GM04503 (cell line): ENCODE measurements at regions not wholly inside any gene's neighbourhood (a gene's known extent, or its start where the extent isn't known, plus 50 kb on each side); places are given as distances from the start of the nearest gene placed in this dataset.

ENCODE experiments used
- DNase-seq: peaks from one replicate; pipeline ENCODE4 v3.0.0-alpha.2; 2012; ENCODE audit warnings: low read depth

DNA sequence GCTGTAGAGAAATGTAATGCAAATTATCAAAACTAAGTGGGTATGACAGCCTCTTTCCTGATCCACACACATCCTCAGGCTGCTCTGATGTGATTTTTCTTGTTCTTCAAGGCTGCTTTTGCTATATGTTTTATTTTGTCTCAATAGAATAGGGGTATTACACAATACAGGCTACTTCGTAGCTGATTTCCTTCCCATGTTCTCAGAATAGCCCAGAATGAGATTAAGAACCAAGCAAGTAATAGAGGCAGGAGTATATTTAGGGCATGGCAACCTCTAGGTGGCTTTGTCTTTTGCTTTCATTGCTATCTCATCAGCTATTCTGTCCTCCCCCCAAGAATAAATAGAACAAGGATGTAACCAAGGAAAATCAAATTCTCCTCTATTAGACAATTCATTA, 241.8 kb downstream of the ALDH8A1 start:
- no peak for DNase-seq

DNA sequence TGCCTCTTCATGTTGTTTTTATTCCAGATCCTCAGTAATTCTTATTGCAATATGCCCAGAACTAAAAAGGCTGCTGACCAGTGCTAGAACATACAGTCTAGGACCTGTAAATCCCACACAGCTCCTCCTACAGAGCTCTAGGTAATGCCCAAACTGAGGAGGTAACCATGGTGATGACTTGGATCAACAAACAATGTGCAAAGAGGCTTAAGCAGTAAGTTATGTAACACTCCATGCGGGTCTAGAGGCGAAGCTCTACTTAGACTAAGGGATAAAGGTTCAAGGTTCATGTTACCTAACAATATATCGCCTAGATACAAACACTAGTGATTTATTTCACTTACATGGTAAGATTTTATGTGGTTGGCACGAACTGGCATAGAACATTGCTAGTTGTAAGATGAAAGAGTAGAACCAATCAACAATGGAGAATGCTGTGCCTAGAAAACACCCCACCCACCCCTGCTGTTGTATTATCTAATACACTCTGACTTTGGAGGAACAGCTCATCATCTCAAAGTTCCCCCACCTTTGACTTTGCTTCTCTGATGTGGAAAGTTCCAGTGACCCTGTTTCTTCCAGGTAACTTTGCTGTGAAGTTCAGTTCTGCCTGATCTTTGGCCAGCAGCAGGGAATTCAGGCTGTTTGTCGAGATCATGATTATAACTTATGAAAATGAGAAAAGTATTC, 242.4 kb downstream of the ALDH8A1 start:
- DNase-seq, result no peak

DNA sequence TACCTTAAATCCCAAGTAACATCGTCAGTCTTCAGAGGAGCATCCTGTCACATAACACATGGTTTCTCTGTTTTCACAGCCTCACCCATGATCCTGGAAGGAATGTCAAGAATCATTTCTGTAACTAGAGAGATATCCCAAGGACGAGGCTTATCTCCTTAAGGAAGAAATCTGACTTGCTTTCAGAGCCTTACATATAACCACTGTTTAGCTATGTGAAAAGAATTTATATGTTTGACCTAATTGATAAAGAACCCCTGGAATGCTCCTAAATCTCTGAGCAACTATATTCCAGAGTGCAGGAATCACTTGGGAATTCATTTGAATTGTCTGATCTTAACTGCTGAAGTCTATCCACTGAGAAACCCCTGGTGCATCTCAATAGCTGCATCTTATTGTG, 243.1 kb downstream of the ALDH8A1 start:
- DNase-seq, result no peak

DNA sequence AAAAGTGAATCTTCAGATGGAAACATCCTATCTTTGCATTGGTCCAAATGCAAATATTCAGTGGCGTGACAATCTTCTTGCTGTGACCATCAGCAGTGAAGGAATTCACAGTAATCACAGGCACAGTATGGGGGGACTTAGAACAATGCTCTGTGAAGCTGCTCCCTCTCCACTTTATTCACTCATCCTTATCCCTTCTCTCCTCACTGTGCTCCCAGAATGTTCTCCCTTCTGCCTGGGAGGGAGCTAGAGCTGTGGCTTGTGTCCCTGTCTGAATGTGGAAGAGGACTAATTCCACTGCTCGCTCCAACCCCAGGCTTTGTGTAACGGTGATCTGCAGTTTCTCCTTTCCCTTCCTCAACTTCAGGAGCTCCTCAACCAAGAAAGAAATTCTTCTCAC, 243.7 kb downstream of the ALDH8A1 start:
- DNase-seq, result no peak

DNA sequence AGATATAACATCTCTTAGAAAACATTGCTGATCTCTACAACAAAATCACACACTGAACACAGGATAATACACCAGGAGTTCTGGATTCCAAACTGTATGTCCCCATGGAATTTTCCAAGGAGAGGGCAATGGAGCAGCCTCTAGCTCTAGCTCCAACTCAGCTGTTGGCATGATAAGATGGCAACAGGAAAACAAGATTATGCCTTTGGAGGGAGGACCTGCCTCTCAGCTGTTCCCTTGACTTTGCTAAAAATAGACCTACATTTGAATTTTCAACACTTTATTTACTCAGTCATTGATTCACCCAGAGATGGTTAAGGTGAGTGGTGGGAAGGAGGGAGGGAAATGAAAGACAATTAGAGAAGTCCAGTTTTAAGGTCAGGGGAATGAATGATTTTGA, 246.7 kb downstream of the ALDH8A1 start:
- no peak for DNase-seq

DNA sequence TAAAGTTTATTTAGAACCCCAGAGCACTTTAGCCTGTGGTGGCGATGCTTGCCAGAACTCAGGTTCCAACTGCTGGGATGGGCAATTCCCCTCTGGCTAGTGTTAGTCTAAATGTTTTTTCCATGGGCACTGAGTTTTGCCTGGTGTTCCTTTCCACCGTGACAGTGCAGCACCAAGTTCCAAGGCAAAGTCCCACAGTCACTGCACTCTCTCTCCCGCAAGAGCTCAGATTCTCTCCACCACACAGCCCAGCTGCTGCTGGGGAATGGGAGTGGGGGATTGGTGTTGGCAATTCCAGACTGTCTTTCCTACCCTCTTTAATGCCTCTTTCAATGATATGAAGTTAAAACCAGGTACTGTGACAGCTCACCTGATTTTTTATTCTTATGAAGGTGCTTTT, 247.6 kb downstream of the ALDH8A1 start:
- DNase-seq, result no peak

DNA sequence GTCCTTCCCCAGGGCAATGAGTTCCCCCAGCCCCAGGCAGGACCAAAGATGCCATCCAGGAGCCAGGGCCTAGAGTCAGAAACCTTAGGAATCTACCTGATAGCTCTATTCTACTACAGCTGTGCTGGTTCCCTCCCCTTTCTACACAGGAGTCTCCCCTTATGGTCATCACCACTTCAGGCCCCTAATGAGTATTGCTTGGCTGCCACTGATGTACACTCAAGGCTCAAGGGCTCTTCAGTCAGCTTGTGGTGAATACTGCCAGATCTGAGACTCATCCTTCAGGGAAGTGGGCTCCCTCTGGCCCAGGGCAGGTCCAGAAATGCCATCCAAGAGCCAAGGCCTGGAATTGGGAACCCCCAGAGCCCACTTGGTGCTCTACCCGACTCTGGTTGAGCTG, 248.6 kb downstream of the ALDH8A1 start:
- no peak for DNase-seq

DNA sequence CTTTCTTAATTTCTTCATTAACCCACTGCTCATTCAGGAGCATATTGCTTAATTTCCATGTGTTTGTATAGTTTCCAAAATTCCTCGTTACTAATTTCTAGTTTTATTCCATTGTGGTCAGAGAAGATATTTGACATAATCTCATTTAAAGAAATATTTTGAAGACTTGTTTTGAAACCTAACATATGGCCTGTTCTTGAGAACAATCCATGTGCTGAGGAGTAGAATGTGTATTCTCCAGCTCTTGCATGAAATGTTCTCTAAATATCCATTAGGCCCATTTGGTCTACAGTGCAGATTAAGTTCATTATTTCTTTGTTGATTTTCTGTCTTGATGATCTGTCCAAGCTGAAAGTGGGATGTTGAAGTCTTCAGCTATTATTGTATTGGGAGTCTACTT, 251.7 kb downstream of the ALDH8A1 start:
- no peak for DNase-seq

DNA sequence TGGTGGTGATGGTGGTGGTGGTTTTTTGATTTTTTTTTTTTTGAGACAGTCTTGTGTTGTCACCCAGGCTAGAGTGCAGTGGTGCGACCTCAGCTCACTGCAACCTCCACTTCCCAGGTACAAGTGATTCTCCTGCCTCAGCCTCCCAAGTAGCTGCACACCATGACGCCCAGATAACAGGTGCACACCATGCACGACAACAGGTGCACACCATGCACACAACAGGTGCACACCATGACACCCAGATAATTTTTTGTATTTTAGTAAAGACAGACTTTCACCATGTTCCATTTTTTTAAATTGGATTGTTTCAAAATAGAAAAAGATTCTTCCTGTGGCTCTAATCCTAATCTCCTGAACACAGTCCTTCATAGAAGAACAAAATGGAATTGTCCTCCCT, 257.9 kb downstream of the ALDH8A1 start:
- no peak for DNase-seq

DNA sequence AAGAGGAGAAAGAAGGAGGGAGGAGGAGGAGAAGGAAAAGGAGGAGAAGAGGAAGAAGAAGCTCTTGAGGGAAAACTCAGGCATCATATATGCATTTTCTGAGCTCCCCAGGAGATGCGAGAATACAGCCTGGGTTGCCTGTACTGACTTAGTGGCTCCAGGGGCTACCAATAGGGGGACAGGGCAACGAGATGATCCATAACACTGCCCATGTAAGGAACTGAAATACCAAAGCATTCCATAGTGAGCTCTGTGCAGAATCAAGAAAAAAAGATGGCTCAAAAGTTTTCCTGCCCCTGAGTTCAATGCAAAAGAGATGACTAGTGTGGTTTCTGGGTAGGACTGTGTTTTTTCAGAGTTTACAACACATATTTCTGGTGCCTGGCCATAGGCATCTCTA, 258.7 kb downstream of the ALDH8A1 start:
- DNase-seq, result no peak

DNA sequence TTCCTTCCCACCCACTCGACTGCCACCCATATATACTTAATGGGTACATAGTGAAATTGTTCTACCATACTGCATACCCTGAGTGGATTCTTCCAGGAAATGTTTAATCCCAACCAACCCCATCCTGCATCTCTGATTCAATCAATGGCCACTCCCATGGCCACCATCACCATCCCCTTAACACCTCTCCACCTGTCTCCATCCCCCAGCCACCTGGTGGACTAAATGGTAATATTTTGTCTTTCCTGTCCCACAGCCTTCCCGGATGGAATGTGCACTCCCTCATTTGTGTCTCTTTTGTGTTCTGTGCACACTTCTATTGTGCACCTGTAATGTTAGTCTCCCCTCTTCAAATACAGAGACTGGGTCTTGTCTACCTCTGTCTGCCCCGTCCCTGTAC, 259.9 kb downstream of the ALDH8A1 start:
- DNase-seq, result no peak

DNA sequence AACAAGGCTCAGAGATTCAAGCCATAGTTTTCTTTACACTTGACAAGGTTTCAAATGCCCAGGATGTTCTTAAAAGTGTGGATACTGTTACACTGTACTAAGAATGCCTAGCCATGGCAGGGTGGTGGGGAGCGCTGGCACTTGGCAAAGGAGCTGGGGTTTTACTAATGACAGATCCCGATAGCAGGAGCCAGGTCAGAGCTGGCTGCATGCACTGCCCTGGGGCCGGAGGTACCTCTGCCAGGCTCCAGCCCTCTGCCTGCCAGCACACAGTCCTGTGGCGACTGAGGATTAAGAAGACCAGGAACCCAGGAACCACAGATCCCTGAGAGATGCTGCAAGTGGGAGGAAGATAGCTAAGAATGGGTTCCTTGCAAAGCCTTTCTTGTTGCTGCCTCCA, 260.3 kb downstream of the ALDH8A1 start:
- no peak for DNase-seq

DNA sequence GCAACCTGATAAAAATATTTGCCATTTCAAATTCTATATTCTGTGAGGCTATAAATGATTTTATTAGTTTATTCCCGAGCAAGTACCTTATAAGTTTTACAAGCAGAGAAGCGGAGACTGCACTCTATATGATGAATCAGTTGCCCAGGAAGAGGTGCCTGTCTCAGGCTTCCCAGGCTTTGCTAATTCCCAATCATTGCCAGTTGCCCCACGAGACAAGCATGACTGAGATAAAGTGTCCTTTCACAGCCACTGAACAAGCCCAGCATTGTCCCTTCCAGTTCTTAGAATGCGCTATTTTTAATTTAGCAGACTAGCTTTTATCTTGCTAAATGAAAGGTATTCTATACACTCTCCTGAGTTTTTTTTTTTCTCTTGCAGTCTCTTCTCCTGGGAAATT, 260.7 kb downstream of the ALDH8A1 start:
- DNase-seq, result no peak

DNA sequence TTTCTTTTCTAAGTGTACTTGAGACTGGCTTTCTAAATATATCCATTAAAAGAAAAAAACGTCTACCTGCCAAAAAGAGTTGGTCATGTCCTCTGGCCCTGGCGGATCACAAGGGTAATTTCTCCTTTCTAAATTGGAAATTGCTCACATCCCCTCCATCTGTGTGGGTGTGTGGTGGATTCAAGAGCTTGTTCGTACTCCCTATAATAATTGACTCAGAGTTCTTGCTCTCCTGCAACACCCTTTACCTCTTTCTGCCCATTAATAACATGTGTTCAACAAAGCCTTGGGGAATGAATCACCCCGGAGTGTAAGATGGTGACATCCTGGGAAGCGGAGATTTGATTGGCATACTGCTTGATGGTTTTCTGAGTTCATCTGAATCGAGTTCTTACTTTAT, 263.8 kb downstream of the ALDH8A1 start:
- no peak for DNase-seq

DNA sequence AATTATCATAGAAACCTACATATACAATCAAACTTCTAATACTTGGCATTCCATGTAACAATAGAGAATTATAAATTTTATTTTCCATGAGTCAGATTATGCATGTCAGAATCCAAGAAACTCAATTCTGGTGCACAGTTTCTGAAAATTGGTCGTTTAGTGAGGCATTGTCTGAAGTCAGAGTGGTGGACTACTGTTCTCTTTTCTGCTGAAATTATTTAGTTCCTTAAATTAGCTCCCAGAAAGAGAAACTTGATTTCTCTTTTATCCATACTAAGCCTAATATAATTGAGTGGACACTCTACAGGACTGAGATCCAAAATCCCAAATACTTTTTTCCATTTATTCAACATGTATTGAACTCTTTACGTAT, 265.5 kb downstream of the ALDH8A1 start:
- no peak for DNase-seq

DNA sequence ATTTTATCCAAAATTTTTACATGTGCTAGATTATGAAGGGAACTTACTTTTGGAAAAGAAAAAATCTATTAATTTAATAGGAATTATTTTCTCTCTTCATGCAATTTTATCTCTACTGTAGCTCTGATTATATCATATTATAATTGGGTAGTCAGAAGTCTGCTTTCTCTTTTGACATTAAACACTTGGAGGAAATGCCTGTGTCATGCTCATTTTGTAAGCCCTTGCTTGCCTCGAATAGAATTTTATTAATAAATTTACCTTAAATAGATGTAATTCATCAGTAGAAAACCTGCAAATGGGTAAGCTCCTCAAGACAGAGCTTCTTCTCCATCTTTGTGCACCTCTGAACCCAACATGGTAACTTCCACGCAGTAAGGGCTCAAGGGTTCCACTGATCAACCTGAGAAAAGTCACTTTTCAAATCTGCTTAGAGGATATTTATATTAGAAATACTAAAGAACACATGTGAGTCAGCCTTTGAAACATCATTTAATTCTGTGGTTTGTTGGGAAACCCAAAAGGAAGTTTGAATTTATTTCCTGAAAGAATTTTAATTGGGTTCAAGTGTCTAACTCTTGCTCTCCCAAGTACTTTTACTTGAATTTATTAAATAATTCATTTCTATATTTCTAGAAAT, 266.0 kb downstream of the ALDH8A1 start:
- DNase-seq, result peak; percentile 9

DNA sequence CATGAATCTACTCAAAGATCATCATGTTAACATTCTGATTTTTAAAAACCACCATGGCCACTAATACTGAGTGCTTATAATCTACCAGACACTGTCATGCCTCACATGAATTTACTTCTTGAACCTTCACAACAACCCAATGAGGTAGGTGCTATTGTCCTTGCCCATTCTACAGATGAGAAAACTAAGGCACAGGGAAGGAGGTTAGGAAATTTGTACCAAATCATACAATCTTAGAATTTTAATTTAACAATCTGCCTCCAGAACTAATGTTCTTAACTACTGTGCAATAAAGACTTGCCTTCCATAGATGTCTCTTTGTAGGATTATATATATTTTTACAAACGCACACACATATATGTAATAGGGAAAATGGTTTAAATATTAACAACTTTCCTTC, 269.5 kb downstream of the ALDH8A1 start:
- DNase-seq, result no peak

DNA sequence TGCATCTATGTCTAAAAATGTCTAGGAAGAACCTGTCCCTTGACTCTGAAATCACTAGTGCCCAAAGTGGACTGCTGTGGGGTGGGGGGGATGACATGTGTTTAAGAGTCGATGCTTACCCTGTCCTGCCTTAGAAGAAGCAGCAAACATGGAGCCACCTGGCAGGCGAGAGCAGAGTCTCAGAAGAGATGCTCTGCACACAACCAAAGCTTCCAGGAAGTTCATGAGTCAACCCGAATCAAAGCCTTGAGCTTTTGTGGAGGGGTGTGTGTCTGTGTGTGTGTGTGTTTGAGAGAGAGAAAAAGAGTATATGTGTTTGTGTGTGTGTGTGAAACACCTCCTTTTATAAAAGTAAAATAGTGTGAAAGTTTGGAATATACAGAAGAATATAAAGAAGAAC, 269.9 kb downstream of the ALDH8A1 start:
- DNase-seq, result no peak

DNA sequence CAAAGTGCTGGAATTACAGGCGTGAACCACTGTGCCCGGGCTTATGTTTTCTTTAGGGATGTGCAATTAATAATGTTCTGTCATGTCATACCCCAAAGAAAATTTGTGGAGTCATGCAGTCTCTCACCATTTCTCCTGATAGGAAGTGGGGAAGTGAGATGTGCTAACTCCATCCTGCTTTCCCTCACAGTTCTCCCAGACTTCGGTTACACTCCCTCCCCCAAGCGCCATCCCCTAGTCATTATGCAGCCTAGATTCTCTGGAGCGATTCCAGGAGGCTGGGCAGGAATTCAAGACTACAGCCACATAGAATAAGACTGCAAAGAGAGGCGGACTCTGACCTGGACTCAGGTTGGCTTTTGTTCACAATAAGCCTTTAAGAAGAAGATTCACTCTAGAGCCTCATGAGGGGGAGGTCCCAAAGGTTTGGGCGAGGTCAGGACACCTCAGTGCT, 271.4 kb downstream of the ALDH8A1 start:
- DNase-seq, result no peak

DNA sequence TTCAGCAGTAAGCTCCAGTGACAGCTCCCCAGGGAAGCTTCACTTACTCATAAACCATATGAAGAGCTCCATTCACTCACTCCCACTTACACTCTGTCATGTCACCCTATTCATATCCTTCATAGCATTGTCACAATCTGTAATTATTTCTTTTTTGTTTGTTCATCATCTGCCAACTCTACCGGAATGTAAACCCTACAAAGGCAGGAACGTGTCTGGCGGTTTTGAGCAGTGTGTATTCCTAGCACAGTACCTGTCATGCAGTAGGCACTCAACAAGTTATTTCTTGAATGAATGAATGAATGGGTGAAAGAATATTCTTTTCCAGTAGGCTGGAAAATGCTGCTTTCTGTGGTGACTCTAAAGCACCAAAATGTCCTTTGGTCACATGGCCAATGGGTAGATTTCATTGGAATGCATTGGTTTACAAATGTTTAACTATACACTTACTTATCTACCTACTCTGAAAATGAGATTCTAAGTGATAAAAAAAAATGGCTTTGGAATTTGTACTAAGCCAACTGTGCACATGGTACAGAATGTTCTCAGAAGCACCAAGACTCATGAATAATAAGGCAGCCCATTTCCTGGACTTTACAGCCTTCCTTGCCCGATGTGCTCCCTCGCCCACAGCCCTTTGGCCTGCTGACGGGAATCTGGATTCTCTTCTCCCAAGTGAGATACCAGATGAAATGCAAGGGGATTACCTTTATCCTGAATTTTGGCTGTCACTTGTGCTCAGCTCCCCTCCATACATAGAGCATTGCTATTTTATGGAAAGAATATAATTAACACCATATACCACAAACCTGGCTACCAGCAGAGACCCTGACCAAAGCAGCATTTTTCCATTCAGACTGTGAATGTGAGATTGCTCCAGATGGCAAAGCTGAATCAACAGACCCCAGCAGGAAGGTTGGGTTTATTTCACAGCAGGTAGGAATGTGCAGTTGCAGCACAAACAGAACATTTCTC, 273.3 kb downstream of the ALDH8A1 start:
- no peak for DNase-seq

DNA sequence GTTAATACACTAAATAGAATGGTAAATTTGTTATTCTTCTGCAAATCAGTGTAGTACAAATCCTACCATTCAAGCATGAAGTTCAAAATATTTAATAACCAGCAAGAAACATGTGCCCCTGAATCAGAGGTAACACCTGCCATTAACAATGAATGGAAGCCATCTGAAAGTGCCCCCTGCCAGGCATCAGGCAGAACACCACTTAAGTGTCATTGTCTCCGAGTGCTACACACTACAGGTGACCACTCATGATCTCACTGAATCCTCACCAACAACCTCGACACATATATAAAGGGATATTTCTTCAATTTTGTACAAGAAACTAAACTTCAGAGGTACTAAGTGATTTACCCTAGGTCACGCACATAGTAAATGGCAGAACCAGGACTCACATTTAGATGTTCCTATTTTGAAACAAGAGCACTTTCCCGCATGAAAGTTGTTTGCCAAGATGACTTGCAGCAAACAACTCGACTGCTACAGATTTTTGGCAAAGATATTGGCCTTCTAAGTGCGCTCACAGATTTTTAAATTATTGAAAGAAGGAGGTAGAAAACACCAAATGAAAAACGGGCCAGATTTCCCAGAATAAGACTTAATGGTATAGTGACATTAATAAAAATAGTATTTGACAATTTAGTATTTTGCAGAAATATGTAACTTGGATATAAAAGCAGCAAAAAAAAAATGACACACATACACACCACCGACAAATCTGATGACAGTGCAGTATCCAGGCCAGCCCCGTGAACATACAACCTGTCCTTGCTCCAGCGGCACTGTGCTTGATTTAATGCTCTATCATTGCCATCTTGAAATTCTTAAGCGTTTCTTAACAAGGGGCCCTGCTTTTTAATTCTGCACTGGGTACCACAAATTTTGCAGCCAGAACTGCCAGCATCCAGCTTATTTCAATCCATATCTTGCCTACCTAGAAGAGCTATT, 274.5 kb downstream of the ALDH8A1 start:
- no peak for DNase-seq

DNA sequence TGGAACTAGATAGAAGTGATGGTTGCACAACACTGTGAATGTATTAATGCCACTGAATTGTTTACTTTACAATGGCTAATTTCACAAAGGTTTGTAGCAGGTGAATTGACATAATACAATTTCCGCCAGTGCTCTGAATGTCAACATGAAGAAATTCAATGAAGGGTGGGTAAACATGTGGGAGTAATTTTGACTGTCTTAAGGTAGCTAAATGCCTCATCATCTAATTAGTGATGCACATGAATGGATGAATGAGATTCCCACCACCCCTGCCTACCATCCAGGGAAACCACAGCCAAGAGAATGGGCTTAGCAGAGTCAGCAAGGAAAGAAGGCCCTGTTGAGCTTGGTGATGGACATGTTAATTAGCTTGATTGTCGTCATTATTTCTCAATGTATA, 275.3 kb downstream of the ALDH8A1 start:
- no peak for DNase-seq
